ENCODE measurements at regions not wholly inside any gene's neighbourhood (a gene's known extent, or its start where the extent isn't known, plus 50 kb on each side); places are given as distances from the start of the nearest gene placed in this dataset.

DNA sequence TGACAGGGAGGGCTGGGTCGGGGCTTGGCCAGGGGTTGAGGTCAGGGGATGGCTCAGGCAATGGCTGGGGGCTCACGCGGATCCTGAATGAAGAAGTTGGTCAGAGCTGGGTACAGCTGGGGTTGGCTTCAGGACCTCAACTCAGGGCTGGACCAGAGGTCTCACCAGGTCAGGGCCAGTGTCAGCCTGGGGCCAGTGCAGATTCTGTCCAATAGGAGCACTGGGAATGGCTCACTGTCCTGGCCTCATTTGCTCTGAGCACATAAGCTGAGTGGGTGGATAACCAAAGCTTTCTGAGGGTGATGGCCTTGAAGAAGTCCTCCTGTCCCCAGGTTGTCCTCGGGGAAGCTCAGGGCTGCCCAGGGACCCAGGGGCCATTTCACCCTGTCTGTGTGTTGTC, 54.9 kb upstream of the PCBD1 start:
- TF ChIP-seq, protein P1, sequence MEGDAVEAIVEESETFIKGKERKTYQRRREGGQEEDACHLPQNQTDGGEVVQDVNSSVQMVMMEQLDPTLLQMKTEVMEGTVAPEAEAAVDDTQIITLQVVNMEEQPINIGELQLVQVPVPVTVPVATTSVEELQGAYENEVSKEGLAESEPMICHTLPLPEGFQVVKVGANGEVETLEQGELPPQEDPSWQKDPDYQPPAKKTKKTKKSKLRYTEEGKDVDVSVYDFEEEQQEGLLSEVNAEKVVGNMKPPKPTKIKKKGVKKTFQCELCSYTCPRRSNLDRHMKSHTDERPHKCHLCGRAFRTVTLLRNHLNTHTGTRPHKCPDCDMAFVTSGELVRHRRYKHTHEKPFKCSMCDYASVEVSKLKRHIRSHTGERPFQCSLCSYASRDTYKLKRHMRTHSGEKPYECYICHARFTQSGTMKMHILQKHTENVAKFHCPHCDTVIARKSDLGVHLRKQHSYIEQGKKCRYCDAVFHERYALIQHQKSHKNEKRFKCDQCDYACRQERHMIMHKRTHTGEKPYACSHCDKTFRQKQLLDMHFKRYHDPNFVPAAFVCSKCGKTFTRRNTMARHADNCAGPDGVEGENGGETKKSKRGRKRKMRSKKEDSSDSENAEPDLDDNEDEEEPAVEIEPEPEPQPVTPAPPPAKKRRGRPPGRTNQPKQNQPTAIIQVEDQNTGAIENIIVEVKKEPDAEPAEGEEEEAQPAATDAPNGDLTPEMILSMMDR (IDR thresholded peaks at IDR 0.05 in 2 of 3, conservative IDR thresholded peaks at IDR 0.05 in 1 of 3; ENCODE audit: borderline replicate concordance in 1 of 3, insufficient read depth in 1 of 3, low read depth in 2 of 3, low read length in 2 of 3): no peak
- TF ChIP-seq RAD21 (IDR thresholded peaks at IDR 0.05; ENCODE audit: low read depth) (no peak), EZH2 (IDR thresholded peaks at IDR 0.05) (no peak), TCF7L2 (IDR thresholded peaks at IDR 0.05; ENCODE audit: borderline replicate concordance, extremely low read depth, insufficient read depth, insufficient read length) (no peak), CEBPB (IDR thresholded peaks at IDR 0.05; ENCODE audit: low read depth) (no peak)

Data from HCT116 (cell line).